ENCODE measurements at regions not wholly inside any gene's neighbourhood (a gene's known extent, or its start where the extent isn't known, plus 50 kb on each side); places are given as distances from the start of the nearest gene placed in this dataset.
"Not testable (repeated sequence)": the region's sequence is repeated elsewhere in the genome, so short reads cannot be mapped to it uniquely, and the experiment has no call there.

GRCh38 chr2:219844401-219845091 lies 217.1 kb downstream of the SLC4A3 start:
- no peak for DNase-seq

DNA sequence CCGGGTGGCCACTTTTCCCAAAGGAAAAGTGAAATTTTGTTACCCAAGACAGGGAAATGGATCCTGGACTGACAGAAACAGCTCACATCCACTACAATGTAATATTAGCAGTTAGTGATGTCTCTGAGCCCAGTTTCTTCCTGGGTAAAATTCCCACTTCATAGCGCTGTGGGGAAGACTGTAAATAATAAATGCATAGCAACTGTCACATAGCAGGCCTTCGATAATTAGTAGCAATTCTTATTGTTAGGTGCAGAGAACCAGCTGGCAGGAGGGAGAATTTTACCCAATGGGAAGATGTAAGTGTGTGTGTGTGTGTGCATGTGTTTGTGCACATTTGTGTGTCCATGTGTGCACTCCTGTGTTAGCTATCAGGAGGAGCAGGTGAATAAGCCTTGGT lies 221.5 kb downstream of the SLC4A3 start:
- no peak for DNase-seq

GRCh38 chr2:219851169-219851568 lies 223.7 kb downstream of the SLC4A3 start:
- no peak for DNase-seq

- DNase-seq = no peak
Observed at GRCh38 chr2:219851801-219852481, 224.5 kb downstream of the SLC4A3 start.

DNA sequence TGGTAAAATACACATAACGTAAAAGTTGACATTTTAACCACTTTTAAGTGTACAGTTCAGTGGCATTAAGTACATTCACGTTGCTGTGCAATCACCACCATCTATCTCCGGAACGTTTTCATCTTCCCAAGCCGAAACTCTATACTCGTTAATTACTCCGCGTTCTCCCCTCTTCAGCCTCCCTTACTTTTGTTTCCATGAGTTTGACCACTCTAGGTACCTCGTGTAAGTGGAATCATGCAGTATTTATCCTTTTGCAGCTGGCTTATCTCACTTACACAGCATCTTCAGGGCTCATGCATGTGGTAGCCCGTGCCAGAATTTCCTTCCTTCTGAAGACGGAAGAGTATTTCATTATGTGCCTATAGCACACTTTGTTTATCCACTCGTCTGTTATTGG lies 225.2 kb downstream of the SLC4A3 start:
- DNase-seq = no peak

GRCh38 chr2:219856602-219857001 lies 229.2 kb downstream of the SLC4A3 start:
- DNase-seq = no peak

DNA sequence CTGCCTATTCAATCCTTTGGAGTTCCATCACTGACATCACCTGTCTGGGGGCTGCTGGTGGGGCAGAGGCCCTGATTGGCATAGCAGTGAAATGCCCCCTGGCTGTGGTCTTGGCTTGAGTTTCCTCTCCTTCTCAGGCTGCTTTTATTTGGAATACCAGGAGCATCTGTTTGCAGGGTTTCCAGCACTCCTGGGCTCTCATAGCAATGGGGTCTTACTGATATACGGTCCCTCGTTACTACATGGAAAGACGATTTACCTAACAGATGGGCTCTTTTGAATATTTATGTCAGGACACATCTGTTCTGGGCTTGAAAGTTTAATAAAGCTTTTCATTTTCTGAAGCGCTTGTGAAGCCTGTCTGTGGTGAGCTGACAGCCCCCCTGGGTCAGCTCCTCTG lies 230.3 kb downstream of the SLC4A3 start:
- no peak for DNase-seq

GRCh38 chr2:219861307-219861706 lies 233.9 kb downstream of the SLC4A3 start:
- DNase-seq = no peak

GRCh38 chr2:219864154-219864553 lies 236.7 kb downstream of the SLC4A3 start:
- DNase-seq = no peak

DNA sequence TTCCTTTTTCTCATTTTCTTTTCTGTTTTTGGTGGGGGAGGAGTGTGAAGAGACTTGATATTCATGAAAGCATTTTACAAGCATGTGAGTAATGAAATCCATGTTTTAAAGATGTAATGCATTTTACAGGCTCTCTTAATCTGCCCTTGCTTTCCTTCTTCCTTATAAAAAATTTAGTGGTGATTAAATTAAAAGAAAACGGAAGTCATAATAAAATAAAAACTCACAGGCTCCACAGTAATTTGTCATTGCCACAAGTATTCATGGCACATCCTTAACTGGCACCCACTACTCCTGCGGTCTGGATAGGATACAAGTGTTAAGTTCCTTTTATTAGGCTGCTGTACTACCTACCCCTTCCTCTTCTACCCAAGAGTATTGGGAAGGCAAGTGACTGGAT lies 241.2 kb downstream of the SLC4A3 start:
- no peak for DNase-seq

- DNase-seq = no peak
Observed at GRCh38 chr2:219870041-219870440, 242.6 kb downstream of the SLC4A3 start.

GRCh38 chr2:219871351-219871750 lies 243.9 kb downstream of the SLC4A3 start:
- DNase-seq = no peak

- DNase-seq = no peak
Observed at GRCh38 chr2:219875036-219875435, 247.6 kb downstream of the SLC4A3 start.

- DNase-seq = not testable (repeated sequence)
Observed at GRCh38 chr2:219875986-219876385, 248.6 kb downstream of the SLC4A3 start.

- DNase-seq = no peak
Observed at GRCh38 chr2:219876931-219877330, 249.5 kb downstream of the SLC4A3 start.

- no peak for DNase-seq
Observed at GRCh38 chr2:219877728-219878127, 250.3 kb downstream of the SLC4A3 start.

- no peak for DNase-seq
Observed at GRCh38 chr2:219878516-219878915, 251.1 kb downstream of the SLC4A3 start.

DNA sequence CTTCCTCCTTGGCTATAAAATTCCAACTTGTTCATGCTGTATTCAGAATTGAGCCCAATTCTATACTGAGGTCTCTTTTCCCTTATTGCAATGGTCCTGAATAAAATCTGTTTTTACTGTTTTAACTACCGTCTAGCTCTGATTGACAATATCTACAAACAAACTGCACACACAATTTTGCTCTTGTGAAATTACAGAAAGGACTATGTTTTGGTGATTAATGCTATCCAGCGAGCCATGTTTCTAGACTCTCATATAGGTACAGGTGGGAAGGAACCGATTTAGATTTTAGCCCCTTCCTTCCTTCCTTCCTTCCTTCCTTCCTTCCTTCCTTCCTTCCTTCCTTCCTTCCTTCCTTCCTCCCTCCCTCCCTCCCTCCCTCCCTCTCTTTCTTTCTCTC lies 254.4 kb downstream of the SLC4A3 start:
- DNase-seq = no peak

GRCh38 chr2:219886615-219887014 lies 259.2 kb downstream of the SLC4A3 start:
- DNase-seq = no peak

- DNase-seq = no peak
Observed at GRCh38 chr2:219887870-219888269, 260.4 kb downstream of the SLC4A3 start.

DNA sequence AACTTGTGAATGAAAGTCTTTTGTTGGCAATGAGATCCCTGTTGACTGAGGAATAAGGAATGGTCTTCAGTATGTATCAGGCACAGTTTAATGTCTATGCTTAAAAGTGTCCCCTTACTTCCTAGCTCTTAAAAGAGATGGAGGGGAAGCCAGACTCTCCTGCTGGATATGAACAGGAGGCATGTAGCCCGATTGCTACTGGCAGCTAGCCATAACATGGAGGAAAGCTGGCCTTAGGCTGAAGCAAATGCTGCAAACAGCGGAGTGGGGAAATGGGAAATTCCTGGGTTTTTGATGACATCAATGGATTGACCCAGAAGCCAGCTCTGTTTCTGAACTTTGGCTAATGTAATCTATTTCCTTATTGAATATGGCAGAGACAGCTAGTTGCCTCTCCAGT lies 266.1 kb downstream of the SLC4A3 start:
- no peak for DNase-seq

GRCh38 chr2:219897456-219897855 lies 270.0 kb downstream of the SLC4A3 start:
- DNase-seq = no peak

DNA sequence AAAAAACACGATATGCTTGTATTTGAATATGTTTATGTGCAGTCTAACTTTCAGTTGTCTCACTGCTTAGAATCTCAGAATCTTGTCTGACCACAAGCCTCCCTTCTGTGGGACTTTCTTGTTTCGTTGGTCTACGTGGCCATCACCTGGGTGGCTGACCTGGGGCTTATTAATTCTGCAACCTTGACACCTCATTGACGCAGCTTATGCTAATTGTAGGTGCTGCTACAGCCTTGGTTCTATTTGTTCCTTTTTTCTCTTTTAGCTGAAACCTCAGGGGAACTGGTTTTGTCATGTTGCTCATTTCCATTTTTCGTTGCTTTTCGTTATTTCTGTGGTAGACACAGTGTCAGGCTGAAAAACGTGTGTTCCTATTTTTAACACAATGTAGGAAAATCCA lies 273.7 kb downstream of the SLC4A3 start:
- no peak for DNase-seq

DNA sequence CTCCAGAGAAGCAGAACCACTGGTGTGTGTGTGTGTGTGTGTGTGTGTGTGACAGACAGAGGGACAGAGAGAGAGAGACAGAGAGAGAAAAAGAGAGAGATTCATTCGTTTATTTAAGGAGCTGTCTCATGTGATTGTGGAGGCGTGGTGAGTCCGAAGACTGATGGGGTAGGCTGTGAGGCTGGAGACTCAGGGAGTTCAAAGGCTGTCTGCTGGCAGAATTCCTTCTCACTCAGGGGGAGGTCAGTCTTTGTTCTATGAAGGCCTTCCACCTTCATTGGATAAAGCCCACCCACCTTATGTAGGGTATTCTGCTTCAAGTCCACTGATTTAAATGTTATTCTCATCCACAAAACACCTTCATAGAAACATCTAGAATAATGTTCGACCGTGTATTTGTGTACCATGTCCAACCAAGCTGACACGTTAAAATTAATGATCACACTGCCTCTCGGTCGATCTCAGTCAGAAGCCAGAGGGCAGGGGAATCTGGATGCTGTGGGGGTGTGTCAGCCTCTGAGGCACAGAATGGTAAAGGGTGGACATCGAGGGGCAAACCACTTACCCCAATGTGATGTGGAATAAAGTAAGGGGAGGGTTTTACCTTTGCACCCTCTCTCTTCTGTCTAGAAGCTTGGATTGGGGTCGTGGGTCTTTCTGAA lies 275.6 kb downstream of the SLC4A3 start:
- no peak for DNase-seq
